Nephron (organoid): ENCODE measurements at regions not wholly inside any gene's neighbourhood (a gene's known extent, or its start where the extent isn't known, plus 50 kb on each side); places are given as distances from the start of the nearest gene placed in this dataset.

Experiments
- H3K27ac Mint-ChIP-seq, 3 experiments: 2 replicates each; pipeline ENCODE4 v1.8.0; 2020; ENCODE audit warnings: mixed read lengths in 3 of 3, mild to moderate bottlenecking in 2 of 3, moderate library complexity in 1 of 3
- H3K27me3 Mint-ChIP-seq: 2 replicates; pipeline ENCODE4 v1.8.0; 2021; ENCODE audit warnings: low read depth, mild to moderate bottlenecking, moderate library complexity, mixed read lengths
- H3K36me3 Mint-ChIP-seq: 2 replicates; pipeline ENCODE4 v1.8.0; 2020; ENCODE audit warnings: low read depth, mixed read lengths
- H3K4me1 Mint-ChIP-seq: 2 replicates; pipeline ENCODE4 v1.8.0; 2020; ENCODE audit warnings: mixed read lengths
- H3K4me3 Mint-ChIP-seq, 3 experiments: 2 replicates each; pipeline ENCODE4 v1.8.0; 2020; ENCODE audit warnings: mild to moderate bottlenecking in 3 of 3, mixed read lengths in 3 of 3, moderate library complexity in 2 of 3
- H3K9me3 Mint-ChIP-seq: 2 replicates; pipeline ENCODE4 v1.8.0; 2020; ENCODE audit warnings: mixed read lengths
- TF ChIP-seq, protein P1 (sequence below), 3 experiments: fragments of 200-600 bp; sonication (generic); IDR thresholded peaks; one replicate each; pipeline ENCODE4 v1.5.0; 2021; ENCODE audit warnings: antibody characterized with exemption in 3 of 3; ENCODE audit not compliant: unreplicated experiment in 3 of 3

DNA sequence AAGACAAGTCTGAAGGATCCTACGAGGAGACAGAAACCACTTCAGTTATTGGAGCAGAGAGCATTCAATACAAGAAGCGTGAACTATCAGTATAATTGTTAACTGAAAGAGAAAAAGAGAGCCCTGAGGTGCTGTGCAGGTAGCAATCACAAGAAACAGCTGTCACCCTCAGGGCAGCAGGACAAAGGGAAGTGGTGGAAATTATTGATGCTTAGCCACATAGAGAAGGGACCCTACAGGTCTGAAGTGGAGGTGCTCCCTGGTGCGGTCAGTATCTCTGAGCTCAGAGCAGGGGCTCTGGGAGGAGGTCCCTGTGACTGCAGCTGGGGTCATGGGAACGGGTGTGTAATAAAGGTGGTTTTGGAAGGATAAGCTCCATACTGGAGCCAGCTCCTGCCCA lies 97.8 kb upstream of the KLF6 start:
- Mint-ChIP-seq H3K27me3 (peaks cover 8% of the 10 kb centered on the region), H3K4me3 (no peak overlapping the region), H3K9me3 (peaks cover 7% of the 10 kb centered on the region), H3K27ac (peak overlapping the region in 1 of 3 experiments; percentile 44), H3K36me3 (no peaks in the 10 kb centered on the region), H3K4me1 (peaks cover 26% of the 10 kb centered on the region)
- TF ChIP-seq, protein P1, sequence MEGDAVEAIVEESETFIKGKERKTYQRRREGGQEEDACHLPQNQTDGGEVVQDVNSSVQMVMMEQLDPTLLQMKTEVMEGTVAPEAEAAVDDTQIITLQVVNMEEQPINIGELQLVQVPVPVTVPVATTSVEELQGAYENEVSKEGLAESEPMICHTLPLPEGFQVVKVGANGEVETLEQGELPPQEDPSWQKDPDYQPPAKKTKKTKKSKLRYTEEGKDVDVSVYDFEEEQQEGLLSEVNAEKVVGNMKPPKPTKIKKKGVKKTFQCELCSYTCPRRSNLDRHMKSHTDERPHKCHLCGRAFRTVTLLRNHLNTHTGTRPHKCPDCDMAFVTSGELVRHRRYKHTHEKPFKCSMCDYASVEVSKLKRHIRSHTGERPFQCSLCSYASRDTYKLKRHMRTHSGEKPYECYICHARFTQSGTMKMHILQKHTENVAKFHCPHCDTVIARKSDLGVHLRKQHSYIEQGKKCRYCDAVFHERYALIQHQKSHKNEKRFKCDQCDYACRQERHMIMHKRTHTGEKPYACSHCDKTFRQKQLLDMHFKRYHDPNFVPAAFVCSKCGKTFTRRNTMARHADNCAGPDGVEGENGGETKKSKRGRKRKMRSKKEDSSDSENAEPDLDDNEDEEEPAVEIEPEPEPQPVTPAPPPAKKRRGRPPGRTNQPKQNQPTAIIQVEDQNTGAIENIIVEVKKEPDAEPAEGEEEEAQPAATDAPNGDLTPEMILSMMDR (IDR thresholded peaks at IDR 0.05; ENCODE audit: unreplicated experiment in 3 of 3), result no peak

DNA sequence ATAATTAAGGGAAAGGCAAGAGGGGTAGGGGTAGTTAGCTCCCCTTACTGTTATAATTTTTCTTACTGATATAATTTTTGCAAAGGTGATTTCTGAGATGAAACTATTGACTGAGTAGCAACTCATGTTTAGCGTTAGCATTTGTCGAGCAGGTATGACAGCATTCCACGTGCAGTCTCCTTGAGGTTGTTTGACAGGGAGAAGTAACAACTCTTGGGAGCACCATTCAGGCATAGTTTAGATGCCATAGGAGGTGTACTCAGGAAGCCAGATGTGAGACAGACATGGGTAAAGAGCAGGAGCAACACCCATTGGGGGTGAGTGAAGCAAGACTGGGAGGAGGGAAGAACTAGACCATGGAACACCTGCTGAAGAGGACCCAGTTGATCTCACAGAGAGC lies 96.6 kb upstream of the KLF6 start:
- peak overlapping the region in 1 of 3 experiments; percentile 62 for H3K27ac Mint-ChIP-seq
- H3K27me3 Mint-ChIP-seq, result peaks cover 8% of the 10 kb centered on the region
- TF ChIP-seq, protein P1 (IDR thresholded peaks at IDR 0.05; ENCODE audit: unreplicated experiment in 3 of 3), result no peak
- peaks cover 7% of the 10 kb centered on the region for H3K9me3 Mint-ChIP-seq
- H3K36me3 Mint-ChIP-seq, result no peaks in the 10 kb centered on the region
- H3K4me1 Mint-ChIP-seq, result peaks cover 17% of the 10 kb centered on the region
- H3K4me3 Mint-ChIP-seq, result no peak overlapping the region

DNA sequence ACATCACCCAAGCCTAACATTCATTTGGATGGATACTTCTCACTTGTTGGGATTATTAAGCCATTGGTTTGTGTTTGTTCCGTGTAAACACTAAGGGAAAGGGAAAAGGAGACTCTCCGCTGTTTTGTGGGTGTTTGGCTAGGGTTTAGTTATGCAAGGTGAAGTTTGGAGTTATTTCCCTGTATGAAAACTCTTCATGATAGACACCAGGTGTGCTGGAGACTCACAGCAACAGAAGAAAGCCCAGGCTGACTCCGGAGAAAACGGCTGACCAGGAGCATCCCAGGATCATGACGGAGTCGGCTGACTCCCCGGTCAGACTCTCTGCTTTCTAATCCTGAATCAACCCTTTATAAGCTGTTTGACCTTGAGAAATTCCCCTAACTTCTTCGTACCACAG lies 94.1 kb upstream of the KLF6 start:
- peaks cover 7% of the 10 kb centered on the region for H3K9me3 Mint-ChIP-seq

DNA sequence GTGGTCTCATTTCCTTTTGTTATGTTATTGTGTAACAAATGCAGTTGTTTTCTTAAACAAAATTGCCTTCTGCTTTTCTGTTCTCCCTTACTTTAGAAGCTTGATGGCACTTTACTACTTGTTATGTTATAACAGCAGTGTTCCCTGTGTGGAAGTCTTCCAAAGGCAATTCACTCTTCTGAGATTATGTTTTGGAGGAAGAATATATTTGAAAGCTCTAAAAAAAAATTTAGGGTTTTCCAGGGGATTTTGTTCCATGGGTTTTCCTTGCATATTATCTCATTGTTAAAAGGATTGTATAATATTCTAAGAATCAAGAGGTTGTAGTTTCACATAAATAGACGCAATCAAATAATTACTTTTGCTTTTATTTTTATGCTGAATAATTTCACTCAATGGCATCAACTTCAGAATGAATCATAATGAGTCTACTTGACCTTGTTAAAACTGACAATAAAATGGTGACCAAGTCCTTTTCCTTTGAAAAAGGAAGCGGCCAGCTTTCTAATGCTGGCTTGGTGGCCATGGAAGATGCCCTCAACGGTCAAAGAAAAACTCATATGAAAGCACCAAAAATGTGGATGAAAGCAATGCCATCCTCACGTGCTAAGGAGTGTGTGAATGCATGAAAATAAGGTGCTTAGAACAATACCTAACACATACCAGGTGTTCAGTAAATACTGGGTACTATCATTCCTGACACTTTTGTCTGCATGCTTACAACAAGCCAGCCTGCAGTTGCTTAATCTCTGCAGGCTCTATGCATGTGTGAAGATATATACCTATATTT lies 92.4 kb upstream of the KLF6 start:
- Mint-ChIP-seq H3K9me3 (peaks cover 7% of the 10 kb centered on the region), H3K36me3 (no peaks in the 10 kb centered on the region), H3K4me3 (no peak overlapping the region), H3K27me3 (peaks cover 4% of the 10 kb centered on the region), H3K27ac (no peak overlapping the region), H3K4me1 (peaks cover 14% of the 10 kb centered on the region)
- TF ChIP-seq, protein P1 (IDR thresholded peaks at IDR 0.05; ENCODE audit: unreplicated experiment in 3 of 3), result no peak

More for the DNA sequence above, 94.1 kb upstream of the KLF6 start:
- no peak overlapping the region for H3K4me3 Mint-ChIP-seq
- no peak overlapping the region for H3K27ac Mint-ChIP-seq
- H3K36me3 Mint-ChIP-seq, result no peaks in the 10 kb centered on the region
- H3K27me3 Mint-ChIP-seq, result peaks cover 11% of the 10 kb centered on the region
- TF ChIP-seq, protein P1 (IDR thresholded peaks at IDR 0.05; ENCODE audit: unreplicated experiment in 3 of 3), result no peak
- peaks cover 4% of the 10 kb centered on the region for H3K4me1 Mint-ChIP-seq

DNA sequence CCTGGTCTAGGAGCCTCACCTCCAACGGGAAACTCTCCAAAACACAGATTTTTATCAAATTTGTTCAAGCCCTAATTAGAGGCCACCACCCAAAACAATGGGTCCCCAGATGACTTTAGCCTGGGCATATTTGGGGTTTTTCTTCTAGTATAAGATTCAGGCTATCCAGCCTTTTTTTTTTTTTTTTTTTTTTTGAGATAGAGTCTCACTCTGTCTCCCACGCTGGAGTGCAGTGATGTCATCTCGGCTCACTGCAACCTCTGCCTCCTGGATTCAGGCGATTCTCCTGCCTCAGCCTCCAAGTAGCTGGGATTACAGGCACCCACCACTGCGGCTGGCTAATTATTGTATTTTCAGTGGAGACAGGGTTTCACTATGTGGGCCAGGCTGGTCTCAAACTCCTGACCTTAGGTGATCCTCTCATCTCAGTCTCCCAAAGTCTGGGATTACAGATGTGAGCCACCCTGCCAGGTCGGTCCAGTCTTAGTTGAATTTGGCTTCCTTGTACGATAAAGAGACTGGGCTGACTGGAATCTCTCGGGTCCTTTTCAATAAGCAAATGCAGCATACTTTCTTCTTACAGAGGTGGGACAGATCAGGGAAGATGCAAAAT lies 91.4 kb upstream of the KLF6 start:
- Mint-ChIP-seq H3K36me3 (no peaks in the 10 kb centered on the region), H3K27me3 (peaks cover 9% of the 10 kb centered on the region), H3K9me3 (no peaks in the 10 kb centered on the region), H3K27ac (no peak overlapping the region), H3K4me1 (peaks cover 14% of the 10 kb centered on the region), H3K4me3 (no peak overlapping the region)
- TF ChIP-seq, protein P1 (IDR thresholded peaks at IDR 0.05; ENCODE audit: unreplicated experiment in 3 of 3), result no peak
